ENCODE measurements at regions not wholly inside any gene's neighbourhood (a gene's known extent, or its start where the extent isn't known, plus 50 kb on each side); places are given as distances from the start of the nearest gene placed in this dataset.
"Not testable (repeated sequence)": the region's sequence is repeated elsewhere in the genome, so short reads cannot be mapped to it uniquely, and the experiment has no call there.

DNA sequence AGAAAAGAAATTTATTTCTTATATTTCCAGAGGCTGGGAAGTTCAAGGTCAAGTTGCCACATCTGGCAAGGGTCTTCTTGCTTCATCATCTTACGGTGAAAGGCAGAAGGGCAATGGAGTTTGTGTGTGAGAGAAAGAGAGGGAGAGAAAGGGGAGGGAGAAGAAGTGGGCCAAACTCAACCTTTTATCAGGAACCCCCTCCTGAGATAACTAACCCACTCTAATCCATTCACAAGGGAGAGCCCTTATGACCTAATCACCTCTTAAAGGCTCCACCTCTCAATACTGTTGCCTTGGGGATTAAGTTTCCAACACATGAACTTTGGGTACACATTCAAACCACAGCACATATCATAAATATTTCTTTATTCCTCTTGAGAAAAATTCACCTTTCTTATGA, 203.3 kb upstream of the FAM241A start:
- DNase-seq = no peak

GRCh38 chr4:111943796-111944203, 201.5 kb upstream of the FAM241A start:
- no peak for DNase-seq

- no peak for DNase-seq
Measured at GRCh38 chr4:111945014-111945413, 200.2 kb upstream of the FAM241A start.

DNA sequence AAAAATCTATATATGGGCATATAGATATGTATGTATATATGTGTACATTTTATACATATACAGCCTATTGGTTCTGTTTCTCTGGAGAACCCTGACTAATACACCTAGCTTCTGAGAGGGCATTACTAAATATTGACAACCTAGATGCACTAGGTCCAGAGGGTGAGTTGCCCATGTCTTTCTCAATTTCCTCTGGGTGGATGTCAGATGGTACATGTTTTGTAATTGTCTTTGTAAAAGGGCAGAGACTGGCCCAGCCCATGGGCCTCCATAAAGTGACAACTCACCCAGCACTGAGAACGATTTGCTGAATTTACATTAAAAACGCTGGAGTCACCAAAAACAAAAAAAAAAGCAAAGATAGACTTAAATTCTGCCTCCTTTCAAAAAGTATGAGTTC, 198.5 kb upstream of the FAM241A start:
- DNase-seq = no peak

GRCh38 chr4:111952688-111953087, 192.6 kb upstream of the FAM241A start:
- no peak for DNase-seq

DNA sequence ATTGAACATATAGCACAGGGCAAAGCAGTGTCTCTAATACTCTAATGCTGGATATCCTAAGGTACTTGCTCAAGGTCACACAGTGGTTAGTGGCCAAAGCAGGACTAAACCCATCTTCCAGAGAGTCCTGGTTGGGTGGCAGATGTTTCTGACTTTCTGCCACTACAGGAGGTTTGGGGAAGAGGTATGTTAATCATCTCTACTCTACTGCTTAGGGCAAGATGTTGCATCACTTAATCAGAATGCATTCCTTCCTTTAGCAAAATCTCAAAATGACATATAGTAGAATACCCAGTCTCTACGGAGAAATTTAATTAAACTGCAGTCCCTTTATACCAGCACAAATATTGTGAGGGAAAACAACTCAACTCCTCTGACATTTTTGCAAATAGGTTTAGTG, 190.7 kb upstream of the FAM241A start:
- DNase-seq = no peak

DNA sequence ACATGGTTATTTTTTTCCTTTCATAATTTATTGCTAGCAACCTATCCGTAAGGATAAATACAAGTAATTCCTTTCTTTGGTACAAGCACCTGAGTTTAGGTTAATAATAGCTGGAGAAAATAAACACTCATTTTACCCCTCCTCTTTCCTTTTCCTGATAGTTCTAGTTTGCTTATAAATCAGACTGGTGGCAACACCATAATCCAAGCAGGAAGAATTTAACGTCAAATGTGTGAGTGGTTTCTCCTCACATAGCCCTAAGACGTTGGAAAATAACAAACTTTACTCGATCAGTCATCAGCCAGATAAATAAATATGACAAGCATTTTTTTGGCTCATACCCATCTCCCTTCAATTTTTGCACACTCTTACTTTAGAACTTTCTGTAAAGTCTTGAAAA, 190.3 kb upstream of the FAM241A start:
- DNase-seq = no peak

DNA sequence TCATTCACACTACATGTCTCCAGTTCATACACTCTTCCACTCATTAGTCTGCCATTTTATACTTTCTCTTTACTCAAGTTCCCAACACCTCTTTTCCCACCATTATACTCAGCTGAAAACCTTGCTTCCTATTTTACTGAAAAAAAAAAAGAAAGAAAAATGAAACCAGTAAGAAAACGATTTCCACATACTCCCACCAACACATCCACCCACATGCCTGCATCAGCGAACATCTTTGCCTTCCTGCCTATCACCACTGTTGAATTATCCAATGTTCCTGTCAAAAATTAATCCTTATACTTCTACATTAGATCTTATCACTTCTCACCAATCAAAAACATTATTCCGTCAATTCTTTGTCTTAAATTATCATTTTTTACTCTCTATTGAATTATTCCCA, 188.1 kb upstream of the FAM241A start:
- no peak for DNase-seq

DNA sequence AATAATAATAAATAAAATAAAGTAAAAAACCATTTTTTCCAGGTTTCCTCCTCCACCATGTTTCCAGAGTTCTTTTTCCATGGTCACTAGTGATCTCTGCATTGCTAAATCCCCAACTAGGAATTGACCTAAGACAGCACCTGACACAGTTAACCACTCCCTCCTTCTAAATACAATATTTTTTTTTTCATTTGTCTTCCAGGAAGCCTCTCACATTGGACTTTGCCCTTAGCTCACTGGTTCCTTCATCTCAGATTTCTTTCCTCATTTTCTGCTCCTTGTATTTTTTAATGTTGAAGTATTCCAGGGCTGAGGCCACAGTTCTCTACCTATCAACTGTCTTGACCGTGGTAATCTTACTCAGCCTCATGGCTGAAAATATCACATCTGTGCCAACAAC, 187.3 kb upstream of the FAM241A start:
- no peak for DNase-seq

GRCh38 chr4:111959222-111959621, 186.0 kb upstream of the FAM241A start:
- no peak for DNase-seq

DNA sequence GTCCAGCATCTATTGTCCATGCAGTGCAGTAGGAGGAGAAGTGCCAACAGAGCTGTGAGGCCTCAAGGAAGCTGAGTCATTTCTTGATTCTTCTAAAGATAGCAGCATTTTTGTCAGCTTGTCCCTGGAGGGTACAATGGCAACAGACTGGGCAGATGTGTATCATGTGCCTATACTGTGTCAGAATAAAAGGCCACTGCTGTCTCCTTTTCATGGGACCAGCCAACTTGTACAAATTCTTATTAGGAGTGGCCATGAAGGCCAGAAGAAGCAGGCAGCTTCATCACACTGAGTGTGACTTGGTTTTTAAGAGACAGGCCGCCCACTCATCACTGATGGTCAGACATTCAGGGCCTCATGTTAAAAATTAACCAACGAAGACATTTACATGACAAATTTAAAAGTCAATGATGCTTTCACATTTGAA, 185.0 kb upstream of the FAM241A start:
- no peak for DNase-seq

DNA sequence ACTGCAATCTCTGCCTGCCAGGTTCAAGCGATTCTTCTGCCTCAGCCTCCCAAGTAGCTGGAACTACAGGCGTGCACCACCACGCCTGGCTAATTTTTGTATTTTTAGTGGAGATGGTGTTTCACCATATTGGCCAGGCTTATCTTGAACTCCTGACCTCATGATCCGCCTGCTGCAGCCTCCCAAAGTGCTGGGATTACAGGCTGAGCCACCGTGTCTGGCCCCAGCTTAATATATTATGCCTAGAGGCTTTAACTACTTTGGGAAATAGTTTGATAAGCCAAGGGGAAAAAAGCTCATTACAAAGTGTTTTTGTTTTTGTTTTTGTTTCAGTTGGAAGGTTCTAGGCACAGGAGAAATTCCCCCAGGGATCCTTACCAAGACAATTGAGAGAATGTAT, 184.2 kb upstream of the FAM241A start:
- DNase-seq = not testable (repeated sequence)

- no peak for DNase-seq
Measured at GRCh38 chr4:111961809-111962208, 183.4 kb upstream of the FAM241A start.

GRCh38 chr4:111963158-111963700, 182.0 kb upstream of the FAM241A start:
- DNase-seq = no peak

DNA sequence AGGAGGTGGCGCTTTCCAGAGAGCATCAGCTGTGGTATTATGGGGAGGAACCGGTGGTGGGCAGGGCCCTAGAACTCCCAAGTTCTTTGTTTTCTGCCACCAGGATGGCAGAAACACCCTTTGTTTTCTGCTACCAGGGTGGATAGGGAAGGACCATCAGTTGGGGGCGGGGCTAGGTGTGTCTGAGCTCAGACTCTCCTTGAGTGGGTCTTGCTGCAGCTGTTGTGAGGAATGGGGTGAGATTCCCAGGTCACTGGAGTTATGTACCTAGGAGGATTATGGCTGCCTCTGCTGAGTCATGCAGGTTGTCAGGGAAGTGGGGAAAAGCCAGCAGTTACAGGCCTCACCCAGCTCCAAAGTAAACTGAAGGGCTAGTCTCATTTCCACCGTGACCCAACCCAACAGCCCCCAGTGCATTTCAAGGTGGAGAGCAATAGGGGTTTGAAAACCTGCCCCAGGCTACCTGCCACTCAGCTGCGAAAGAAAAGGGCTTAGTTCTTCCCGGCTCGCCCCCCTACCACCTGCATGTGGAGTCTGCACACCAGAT, 167.8 kb upstream of the FAM241A start:
- no peak for DNase-seq

GRCh38 chr4:111979921-111980320, 165.3 kb upstream of the FAM241A start:
- no peak for DNase-seq

GRCh38 chr4:111982089-111982488, 163.2 kb upstream of the FAM241A start:
- no peak for DNase-seq

GRCh38 chr4:111984169-111984819, 161.0 kb upstream of the FAM241A start:
- DNase-seq = no peak

GRCh38 chr4:111985426-111985825, 159.8 kb upstream of the FAM241A start:
- no peak for DNase-seq

DNA sequence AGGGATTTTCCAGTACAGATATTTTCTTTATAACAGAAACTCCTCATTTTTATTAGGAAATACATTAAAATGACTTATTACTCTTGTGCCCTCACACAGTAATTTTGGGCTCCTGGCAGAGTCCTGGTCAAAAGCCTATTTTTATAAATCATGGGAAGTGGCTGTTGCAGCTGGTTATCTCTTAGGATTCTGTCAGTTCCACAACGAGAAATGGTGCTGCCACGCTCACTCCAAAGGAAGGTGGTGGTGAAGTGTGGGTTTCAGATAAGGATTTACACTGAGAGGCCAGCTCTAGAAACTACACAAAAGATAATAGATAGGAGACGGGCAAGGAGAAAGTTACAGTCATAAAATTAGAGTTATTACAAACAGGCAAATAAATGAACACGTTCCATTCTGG, 159.2 kb upstream of the FAM241A start:
- no peak for DNase-seq

DNA sequence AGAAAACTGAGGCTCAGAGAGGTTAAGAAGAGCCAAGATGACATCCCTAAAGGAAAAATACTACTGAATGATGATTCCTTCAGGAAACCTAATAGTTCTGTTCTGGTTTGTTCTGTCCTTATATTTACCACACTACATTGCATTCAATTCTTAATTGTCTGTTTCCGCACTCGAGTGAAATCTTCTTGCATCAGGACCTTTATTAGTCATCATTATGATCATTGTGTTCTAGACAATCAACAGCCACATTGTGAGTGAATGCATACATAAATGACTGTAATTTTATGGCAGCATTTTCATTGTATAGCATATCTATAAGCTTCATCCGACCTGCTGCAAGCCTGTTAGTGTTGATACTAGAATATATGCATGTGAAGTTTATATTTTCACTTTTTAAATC, 156.7 kb upstream of the FAM241A start:
- no peak for DNase-seq

DNA sequence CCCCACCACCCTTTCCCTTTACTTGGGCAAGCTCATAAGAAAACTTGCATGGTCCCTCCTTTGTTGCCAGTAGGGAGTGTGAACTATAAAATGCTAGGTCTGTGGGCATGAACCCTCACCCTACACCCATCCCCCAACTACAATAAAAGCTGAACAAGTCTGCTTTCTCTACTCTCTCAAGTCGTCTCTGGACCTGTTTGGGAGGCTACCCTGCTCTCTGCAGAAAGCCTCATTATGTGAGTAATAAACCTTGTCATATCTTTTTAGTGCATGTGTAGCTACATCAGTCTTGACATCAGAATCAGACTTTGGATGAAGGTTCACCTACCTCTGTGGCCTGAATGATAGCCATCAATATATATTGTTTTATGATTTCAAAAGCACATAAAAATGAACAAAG, 155.4 kb upstream of the FAM241A start:
- DNase-seq = no peak

GRCh38 chr4:111991163-111991562, 154.1 kb upstream of the FAM241A start:
- no peak for DNase-seq

GRCh38 chr4:111991797-111992196, 153.5 kb upstream of the FAM241A start:
- no peak for DNase-seq
